T-helper 2 cell treated with Interferon-gamma antibody and Interleukin-4, amounts not matched to agents 100 ng/mL and 5 ng/mL, for 36 hours (primary cell): ENCODE measurements at regions not wholly inside any gene's neighbourhood (a gene's known extent, or its start where the extent isn't known, plus 50 kb on each side); places are given as distances from the start of the nearest gene placed in this dataset.
"Not testable (repeated sequence)": the region's sequence is repeated elsewhere in the genome, so short reads cannot be mapped to it uniquely, and the experiment has no call there.

Experiments used
- intact Hi-C: fragments of 100-400 bp; cut with micrococcal nuclease; formaldehyde crosslinking; loops from one replicate; pipeline ENCODE4 v1.15.1; 2023

DNA sequence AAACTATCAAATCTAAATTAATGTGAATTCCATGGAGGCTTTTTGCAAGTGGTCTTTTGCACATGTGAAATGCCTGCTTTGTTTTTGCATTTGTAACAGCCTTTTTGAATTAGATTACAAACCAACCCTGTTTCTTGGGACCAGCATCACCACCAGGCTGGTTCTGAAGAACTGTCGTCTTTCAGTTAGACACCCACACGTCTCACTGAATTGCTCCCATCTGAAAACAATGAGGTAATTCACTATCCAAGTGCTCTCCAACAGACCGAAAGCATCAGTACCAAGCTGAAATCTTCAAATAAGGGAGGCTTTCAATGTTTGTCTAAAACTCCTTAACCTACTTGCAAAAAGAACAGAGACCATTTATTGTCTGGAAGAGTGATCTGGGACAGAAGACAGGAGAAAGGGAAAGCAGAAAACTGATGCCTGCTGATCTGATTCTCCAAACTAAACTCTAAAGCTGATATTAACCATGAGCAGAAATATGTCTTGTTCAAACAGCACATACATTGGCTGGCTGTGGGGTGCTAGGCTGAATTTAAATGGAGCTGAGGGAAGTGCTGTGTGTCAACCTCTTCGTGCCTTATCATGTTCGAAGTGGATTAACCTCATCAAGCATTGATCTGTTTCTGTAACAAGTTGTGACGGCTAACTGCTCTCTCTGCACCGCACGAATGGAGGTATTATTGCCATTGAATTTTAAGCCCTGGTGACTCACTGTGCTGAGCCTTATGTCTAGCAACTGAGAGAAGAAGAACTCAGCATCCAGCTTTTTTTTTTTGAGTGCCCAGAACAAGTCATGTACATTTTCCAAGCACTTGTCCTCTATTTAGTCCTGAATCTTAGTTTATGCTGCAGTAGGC lies 213.7 kb upstream of the P2RY1 start:
- intact Hi-C loops: no loop called here

GRCh38 chr3:152621967-152622810 lies 212.7 kb upstream of the P2RY1 start:
- intact Hi-C loops: no loop called here

DNA sequence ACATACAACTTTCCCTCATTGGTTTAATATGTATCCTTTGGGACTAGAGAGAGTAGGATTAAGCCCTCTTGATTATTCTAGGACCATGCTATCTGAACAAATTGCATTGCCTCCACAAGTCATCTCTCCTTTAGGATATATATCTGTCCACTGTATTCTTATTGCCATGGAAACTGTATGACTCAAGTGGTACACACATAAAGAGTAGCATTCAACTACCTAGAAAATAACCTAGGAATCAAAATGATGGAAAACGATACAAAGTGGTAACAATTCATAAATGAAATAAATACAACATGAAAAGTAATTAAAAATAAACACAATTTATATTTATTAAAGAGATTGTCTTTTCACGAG lies 212.1 kb upstream of the P2RY1 start:
- intact Hi-C loops: no loop called here

DNA sequence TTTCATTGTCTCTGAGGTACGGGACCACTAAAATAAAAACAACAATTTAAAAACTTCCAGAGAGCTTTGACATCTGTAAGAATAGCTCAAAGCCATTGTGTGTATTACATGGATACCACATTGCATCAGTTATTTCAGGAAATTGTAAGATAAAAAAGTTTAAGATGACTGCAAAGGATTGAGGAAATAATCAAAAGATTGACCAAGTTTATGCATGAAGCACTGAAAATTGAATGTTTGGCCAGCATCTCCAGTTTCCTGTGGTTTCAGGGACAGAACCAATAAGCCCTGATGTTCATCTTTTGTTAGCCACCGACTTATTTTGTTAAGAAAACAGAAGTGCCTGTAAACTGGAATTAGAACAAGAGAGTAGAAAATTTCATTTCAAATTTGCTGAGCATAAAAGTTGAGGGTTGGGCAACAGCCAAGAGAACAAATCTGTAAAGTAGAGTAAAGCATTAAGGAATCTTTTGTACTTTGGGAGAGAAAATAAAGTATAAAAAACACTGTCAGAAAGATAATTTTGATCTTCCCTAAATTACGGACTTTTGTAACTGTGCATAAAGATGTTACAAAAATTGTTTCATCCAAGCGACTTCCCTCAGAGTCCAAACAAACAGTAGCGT lies 211.5 kb upstream of the P2RY1 start:
- intact Hi-C loops: no loop called here

DNA sequence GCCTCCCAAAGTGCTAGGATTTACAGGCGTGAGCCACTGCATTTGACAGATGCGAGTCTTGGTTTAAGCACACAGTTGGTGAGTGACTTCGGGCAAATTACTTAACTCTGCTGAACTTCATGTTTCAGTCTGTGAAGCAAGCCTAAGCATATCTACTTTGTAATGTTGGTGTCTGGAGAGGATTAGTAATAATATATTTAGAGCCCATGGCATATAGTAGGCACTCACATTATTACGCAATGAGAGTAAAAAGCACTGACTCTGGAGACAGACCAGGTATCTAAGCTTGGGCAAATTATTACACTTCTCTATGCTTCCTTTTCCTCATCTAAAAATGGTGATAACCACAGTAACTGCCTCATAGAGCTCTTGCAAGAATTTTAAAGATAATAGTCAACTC lies 208.7 kb upstream of the P2RY1 start:
- intact Hi-C loops: no loop called here

DNA sequence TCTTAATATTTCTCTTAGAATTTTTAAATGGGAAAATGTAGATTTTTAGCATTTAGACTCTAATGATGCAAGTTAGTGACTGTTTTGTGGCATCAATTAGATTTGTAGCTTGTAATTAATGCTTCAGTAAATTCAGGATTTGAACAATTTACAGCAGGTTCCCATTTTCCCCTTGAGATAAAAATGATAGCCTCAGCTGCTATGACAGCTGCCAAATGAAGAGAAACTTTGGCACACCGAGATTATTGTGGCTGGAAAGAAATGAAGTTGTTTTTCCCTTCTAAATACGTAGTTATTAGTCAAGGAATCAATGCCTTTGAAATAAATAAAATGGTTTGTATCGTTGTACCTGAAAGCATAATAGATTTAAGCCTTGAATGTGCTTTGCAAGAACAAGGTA lies 206.4 kb upstream of the P2RY1 start:
- intact Hi-C loops: no loop called here

GRCh38 chr3:152629363-152630122 lies 205.4 kb upstream of the P2RY1 start:
- intact Hi-C loops: no loop called here

DNA sequence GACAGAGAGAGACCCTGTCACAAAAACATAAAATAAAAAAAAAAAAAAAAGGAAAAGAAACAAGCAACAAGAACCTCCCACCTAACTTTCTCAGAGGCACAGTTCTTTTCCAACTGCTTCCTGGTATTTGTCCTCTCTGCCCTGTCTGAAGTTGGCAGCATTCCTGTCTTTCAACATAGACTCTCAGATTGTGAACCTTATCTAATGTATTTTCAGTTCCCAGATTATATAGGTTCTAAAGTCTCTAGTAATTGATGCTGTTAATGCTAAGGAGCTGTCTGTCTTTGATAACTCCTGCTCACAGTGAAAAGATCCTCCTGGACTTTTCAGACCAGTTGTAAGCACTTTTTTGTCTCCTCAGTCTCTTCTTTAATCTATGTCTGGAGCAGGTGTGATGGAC lies 199.5 kb upstream of the P2RY1 start:
- intact Hi-C loops: no loop called here

- intact Hi-C loops: no loop called here
These were observed 198.3 kb upstream of the P2RY1 start for GRCh38 chr3:152636651-152637050.

DNA sequence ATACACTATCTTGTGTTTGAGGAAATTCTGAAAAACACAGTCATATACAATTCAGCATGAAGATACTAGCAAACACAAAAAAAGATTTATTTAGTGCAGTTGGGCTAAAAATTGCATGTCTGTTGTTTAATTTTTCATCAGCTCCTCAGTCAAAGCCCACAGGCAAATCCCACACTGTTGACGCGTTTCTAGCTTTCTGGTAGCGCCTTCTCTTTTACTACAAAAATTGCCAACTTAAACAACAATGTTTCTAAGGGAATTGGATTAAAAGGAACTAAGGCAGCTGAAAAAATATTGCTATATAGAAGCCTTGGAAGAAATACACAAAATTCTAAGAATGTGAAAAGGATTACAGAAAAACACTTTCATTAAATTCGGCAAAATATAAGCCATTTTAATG lies 196.7 kb upstream of the P2RY1 start:
- intact Hi-C loops: no loop called here

DNA sequence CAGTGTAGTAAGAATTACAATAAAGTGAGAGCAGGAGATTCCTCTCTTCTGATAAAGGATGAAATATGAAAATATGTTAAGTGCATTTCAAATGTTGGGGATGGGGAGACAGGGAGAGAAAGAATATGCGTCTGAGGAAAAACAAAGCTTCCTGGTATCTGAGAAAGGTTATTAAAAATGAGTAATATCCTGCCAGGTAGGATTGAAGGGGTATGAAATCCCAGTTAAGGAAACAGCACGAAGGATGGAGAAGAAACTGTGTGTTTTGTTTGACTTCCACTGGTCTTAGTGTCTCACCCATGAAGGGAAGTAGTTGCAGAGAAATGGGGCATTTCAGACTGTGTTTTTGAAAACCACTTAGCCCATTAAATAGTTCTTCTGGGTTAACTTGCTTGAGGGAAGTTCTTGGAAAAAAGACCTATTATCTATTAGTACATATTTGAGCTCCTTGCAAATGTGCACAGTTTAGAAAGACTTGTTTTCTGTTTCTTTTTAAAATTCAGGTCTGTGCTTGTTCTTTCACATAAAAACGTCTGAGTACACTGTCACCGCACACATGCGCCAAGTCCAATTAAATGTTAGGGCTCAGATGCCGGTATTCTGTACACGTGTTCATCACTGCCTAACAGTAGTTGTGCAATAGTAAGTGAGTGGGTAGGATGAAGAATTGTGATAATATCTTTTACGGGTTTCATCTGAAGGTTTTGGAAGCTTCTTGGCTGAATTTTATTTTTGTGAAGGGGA lies 196.1 kb upstream of the P2RY1 start:
- intact Hi-C loops: no loop called here

GRCh38 chr3:152641198-152641597 lies 193.7 kb upstream of the P2RY1 start:
- intact Hi-C loops: no loop called here

DNA sequence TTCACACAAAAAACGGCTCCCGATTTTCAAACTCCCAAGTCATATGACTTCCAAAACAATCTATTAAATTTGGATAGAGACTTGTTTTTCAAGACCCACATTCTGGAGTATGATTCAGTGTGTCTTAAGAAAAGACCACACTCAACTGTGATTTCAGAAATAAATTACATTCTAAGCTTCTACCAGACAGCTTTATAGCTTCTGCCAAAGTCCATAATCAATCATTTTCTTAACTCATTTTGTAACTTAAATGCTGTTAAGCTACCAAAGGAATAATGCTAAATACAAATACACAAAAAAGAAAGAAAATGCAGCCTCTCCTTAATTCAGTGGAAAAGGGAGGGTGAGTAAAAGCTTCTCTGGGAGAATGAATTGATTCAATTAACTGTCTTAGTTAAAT lies 192.3 kb upstream of the P2RY1 start:
- intact Hi-C loops: no loop called here

DNA sequence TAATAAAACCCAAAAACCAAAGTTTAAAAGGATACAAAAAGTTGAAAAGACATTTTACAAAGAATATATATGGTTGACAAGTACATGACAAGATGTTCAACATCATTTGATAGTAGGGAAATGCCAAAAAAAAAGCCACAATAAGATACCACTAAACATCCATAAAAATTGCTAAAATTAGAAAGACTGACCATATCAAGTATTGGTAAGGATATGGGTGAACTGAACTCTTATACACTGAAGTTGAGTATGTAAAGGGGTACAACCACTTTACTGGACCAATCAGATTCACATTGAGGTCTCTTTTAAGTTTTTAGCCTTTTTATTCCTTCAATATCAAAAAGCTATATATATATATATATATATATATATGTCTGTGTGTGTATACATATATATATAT lies 190.5 kb upstream of the P2RY1 start:
- intact Hi-C loops: no loop called here

GRCh38 chr3:152646004-152646403 lies 188.9 kb upstream of the P2RY1 start:
- intact Hi-C loops: no loop called here

DNA sequence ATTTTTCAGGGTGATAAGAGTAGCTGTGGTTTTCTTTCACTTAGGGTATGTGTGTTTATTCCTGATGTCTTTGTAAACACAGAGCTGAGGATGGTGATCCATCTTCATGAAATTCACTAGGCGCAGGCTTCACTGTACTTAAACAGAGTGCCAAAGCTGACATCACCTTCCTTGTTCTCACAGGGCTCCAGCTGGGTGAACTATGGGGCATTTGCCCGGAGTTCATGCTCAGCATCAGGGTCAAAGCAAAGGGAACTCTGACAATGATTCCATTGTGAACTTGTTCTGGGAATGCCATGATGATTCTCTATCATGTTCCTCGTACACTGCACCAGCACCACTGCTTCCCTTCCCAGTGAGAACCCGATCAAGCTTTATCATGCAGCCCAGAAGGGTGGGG lies 184.8 kb upstream of the P2RY1 start:
- intact Hi-C loops: no loop called here

- intact Hi-C loops: not testable (repeated sequence)
These were observed 184.0 kb upstream of the P2RY1 start for GRCh38 chr3:152650923-152651322.

DNA sequence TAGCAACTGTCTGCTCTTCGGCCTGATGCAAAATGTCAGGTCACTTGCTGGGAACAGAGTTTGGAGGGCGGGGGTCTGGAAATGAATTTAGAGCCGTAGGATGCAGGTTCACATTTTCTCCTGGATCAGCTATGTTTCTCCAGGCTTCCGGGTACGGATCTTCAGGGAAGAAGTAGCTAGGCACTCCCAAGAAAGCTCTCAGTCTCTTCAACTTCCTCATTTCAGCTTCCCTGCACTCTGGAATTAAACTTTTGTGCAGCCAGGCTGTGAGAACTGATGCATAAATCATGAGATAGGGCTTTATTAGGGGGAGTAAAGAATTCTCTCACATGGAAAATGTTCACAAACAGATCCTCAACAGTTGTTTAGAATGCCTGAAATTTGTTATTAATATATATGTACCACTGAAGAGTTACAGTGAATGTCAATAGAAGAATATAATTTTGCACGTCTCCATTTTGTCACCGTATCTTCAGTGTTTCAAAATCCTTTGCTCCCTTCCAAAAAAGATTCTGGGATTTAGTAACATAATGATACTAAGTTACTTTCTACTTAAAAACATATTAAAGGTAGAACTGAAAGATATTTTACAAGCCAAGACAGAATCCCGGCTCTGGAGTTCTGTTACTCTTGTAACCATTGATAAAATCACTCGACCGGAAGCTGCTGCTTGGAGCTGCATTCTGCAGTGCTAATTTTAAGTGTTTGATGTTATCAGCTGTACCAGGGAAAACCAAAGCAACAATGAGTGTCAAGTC lies 178.5 kb upstream of the P2RY1 start:
- intact Hi-C loops: no loop called here

- intact Hi-C loops: no loop called here
These were observed 178.0 kb upstream of the P2RY1 start for GRCh38 chr3:152656972-152657355.
